Endothelial cell of umbilical vein (primary cell): ENCODE measurements at regions not wholly inside any gene's neighbourhood (a gene's known extent, or its start where the extent isn't known, plus 50 kb on each side); places are given as distances from the start of the nearest gene placed in this dataset.

Experiments used
- BruUV-seq: library from RNA; stranded (reverse); fragments of 400-500 nt; replicated peaks from 2 replicates; lab custom pipeline; 2021; lab: Mats Ljungman, UMichigan
- CTCF ChIA-PET: fragments of 300-600, 350-600 bp; sonication (Branson Sonifier 250); formaldehyde crosslinking; loops from one replicate; lab custom pipeline; 2021; ENCODE audit warnings: antibody characterized with exemption, inconsistent platforms; lab: Charles Lee
- POLR2A ChIA-PET: fragments of 300-600, 350-600 bp; sonication (Branson Sonifier 250); formaldehyde crosslinking; loops from one replicate; lab custom pipeline; 2021; ENCODE audit warnings: antibody characterized with exemption, inconsistent platforms; lab: Charles Lee
- DNase-seq: peaks from one replicate; pipeline ENCODE4 v3.0.0-alpha.2; 2011; ENCODE audit warnings: low read depth, low spot score
- FAIRE-seq: peaks from 2 replicates; lab custom pipeline; 2011; peaks lifted over from hg19 to GRCh38; lab: Jason Lieb, UNC
- H2AFZ ChIP-seq: 2 replicates; pipeline ENCODE4 v1.6.0; 2012; ENCODE audit warnings: low read depth, low read length, control low read depth, inconsistent platforms
- H3K27ac ChIP-seq: 2 replicates; pipeline ENCODE4 v1.5.1; 2011; ENCODE audit warnings: low read depth, mild to moderate bottlenecking, control low read depth, low read length, moderate library complexity; ENCODE audit not compliant: insufficient read depth
- H3K27me3 ChIP-seq, 2 experiments: 2 replicates each; pipeline versions ENCODE4 v1.6.0 to v1.6.1; 2011; ENCODE audit warnings: low read length in 2 of 2, mixed read lengths in 1 of 2; ENCODE audit not compliant: control insufficient read depth in 2 of 2, insufficient read depth in 2 of 2
- H3K36me3 ChIP-seq, 2 experiments: 2 replicates in 1 of 2; 3 replicates in 1 of 2; pipeline ENCODE4 v1.5.1; 2011; ENCODE audit warnings: low read length in 2 of 2, mild to moderate bottlenecking in 1 of 2, moderate library complexity in 1 of 2; ENCODE audit not compliant: control insufficient read depth in 2 of 2, insufficient read depth in 2 of 2; ENCODE audit errors: extremely low read depth in 1 of 2
- H3K4me1 ChIP-seq: 3 replicates; pipeline ENCODE4 v1.5.1; 2011; ENCODE audit warnings: mild to moderate bottlenecking, low read length; ENCODE audit not compliant: control insufficient read depth, insufficient read depth; ENCODE audit errors: extremely low read depth
- H3K4me2 ChIP-seq: 2 replicates; pipeline ENCODE4 v1.6.1; 2011; ENCODE audit warnings: low read length, control low read depth, mixed read lengths; ENCODE audit not compliant: insufficient read depth
- H3K4me3 ChIP-seq, 3 experiments: fragments of 200-600 bp in 1 of 3; sonication (generic), shearing (Covaris generic) in 1 of 3; replicated peaks in 1 of 3; 2 replicates each; pipeline ENCODE4 v1.5.1; 2011 to 2016; ENCODE audit warnings: control low read depth in 3 of 3, low read length in 3 of 3, mild to moderate bottlenecking in 2 of 3, inconsistent platforms in 1 of 3, low read depth in 1 of 3, moderate library complexity in 1 of 3; ENCODE audit not compliant: insufficient read depth in 1 of 3
- H3K79me2 ChIP-seq: 2 replicates; pipeline ENCODE4 v1.6.0; 2012; ENCODE audit warnings: low read length, inconsistent platforms; ENCODE audit not compliant: control insufficient read depth, insufficient read depth
- H3K9ac ChIP-seq: replicated peaks from 2 replicates; pipeline ENCODE3; 2011; ENCODE audit warnings: low read length, control low read depth; ENCODE audit not compliant: insufficient read depth; ENCODE audit errors: extremely low read depth
- H3K9me1 ChIP-seq: replicated peaks from 3 replicates; pipeline ENCODE4 v1.6.0; 2011; ENCODE audit warnings: mild to moderate bottlenecking, low read length; ENCODE audit not compliant: control insufficient read depth, insufficient read depth; ENCODE audit errors: extremely low read depth
- H3K9me3 ChIP-seq: replicated peaks from 2 replicates; pipeline ENCODE4 v1.5.1; 2012; ENCODE audit warnings: low read length, inconsistent platforms; ENCODE audit not compliant: control insufficient read depth, insufficient read depth
- H4K20me1 ChIP-seq: replicated peaks from 2 replicates; pipeline ENCODE3; 2011; ENCODE audit warnings: mild to moderate bottlenecking, low read length; ENCODE audit not compliant: control insufficient read depth, insufficient read depth; ENCODE audit errors: extremely low read depth
- EZH2 ChIP-seq: IDR thresholded peaks from 2 replicates; pipeline ENCODE4 v1.6.1; 2012; ENCODE audit warnings: borderline replicate concordance, low read depth, mild to moderate bottlenecking, moderate library complexity, low read length, inconsistent platforms; ENCODE audit not compliant: severe bottlenecking
- FOS ChIP-seq: IDR thresholded peaks from 2 replicates; pipeline ENCODE4 v1.6.1; 2011; ENCODE audit warnings: mild to moderate bottlenecking, low read length, moderate library complexity, borderline replicate concordance; ENCODE audit not compliant: insufficient read depth
- GATA2 ChIP-seq: IDR thresholded peaks from 2 replicates; pipeline ENCODE4 v1.7.0; 2011; ENCODE audit warnings: low read depth, mild to moderate bottlenecking, moderate library complexity, mixed read lengths, low read length; ENCODE audit not compliant: insufficient read length, insufficient read depth
- JUN ChIP-seq: IDR thresholded peaks from 2 replicates; pipeline ENCODE4 v1.6.1; 2011; ENCODE audit warnings: borderline replicate concordance, low read depth; ENCODE audit not compliant: insufficient read length, insufficient read depth
- MYC ChIP-seq: IDR thresholded peaks from one replicate; pipeline ENCODE4 v1.6.1; 2011; ENCODE audit warnings: mild to moderate bottlenecking, low read depth, low read length
- POLR2A ChIP-seq: IDR thresholded peaks from 2 replicates; pipeline ENCODE4 v1.6.1; 2012; ENCODE audit warnings: low read depth, mild to moderate bottlenecking, control low read depth, low read length
- POLR2AphosphoS5 ChIP-seq: IDR thresholded peaks from 2 replicates; pipeline ENCODE4 v1.6.1; 2012; ENCODE audit warnings: low read depth, mild to moderate bottlenecking, control low read depth, low read length, moderate library complexity; ENCODE audit not compliant: insufficient read depth
- dilution Hi-C: fragments of 300-500 bp; cut with MboI; formaldehyde crosslinking; loops from one replicate; pipeline ENCODE4 v1.15.0; 2019; ENCODE audit warnings: low sequenced_read_pairs; ENCODE audit not compliant: extremely low pct_ligation_motif_present
- intact Hi-C: fragments of 100-400 bp; cut with micrococcal nuclease; formaldehyde crosslinking; loops from one replicate; pipeline ENCODE4 v1.10.0; 2022
- TF ChIP-seq, protein P1 (sequence below): IDR thresholded peaks from 2 replicates; pipeline ENCODE4 v1.6.1; 2011; ENCODE audit not compliant: insufficient read depth, insufficient read length
- TF ChIP-seq, protein P2 (sequence below), 2 donors: IDR thresholded peaks; 1 replicate in 1 of 2; 2 replicates in 1 of 2; pipeline ENCODE4 v1.5.1; 2011; ENCODE audit warnings: low read length in 2 of 2, mild to moderate bottlenecking in 2 of 2, moderate library complexity in 2 of 2, control low read depth in 1 of 2, inconsistent platforms in 1 of 2, low read depth in 1 of 2; ENCODE audit not compliant: insufficient read depth in 1 of 2; ENCODE audit errors: extremely low read depth in 1 of 2

DNA sequence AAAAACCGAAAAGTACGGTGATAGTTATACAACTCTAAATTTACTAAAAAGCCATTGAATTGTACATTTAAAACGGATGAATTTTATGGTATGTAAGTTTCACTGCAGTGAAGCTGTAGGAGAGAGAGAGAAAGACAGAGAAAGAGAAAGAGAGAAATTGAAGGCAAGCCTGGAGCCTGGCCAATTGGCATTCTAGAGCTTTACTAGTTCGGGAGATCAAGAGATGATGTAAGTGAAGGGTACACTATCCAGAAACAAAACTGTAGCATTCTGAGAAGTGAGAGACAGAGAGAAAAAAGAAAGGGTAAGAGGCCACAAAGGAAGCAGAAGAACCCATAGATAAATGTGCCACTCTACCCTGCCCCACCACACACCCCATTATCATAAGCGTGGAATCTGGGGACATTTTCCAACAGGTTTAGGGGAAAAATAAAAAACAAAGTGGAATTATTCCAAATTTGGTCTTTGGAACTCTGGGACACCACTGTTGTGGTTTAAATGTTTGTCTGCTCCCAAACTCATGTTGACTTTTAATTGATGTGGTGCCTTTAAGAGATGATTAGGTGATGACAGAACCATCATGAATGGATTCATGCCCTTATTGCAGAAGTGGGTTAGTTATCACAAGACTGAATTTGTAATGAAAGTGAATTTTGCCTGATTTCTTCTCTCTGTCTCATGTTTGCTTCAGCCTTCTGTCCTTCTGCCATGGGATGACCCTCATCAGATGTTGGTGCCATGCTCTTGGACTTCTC, 123.0 kb upstream of the PLS3 start:
- intact Hi-C loops: no loop called here

DNA sequence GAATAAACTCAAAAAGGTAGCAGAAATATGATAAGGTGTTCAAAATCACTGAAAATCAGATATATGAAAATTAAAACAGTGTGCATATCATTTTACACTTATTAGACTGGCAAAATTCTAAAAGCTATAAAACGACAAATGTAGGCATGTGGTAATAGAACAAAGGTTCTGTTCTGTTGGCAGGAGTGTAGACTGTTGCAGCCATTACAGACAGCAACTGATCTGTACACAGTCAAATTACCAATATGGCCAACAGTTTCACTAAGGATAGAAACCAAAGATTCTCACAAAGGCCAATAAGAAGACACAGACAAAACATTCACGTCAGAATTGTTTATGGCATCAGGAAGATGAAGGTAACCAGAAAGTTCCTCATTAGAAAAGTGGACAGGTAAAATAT, 112.8 kb upstream of the PLS3 start:
- intact Hi-C loops: no loop called here

More for the DNA sequence above, 123.0 kb upstream of the PLS3 start:
- Histone ChIP-seq H4K20me1 (no peaks in the 10 kb centered on the region), H3K27ac (no peak overlapping the region), H2AFZ (no peak overlapping the region), H3K9ac (no peak overlapping the region), H3K4me2 (no peak overlapping the region), H3K4me1 (no peaks in the 10 kb centered on the region), H3K27me3 (no peaks in the 10 kb centered on the region), H3K9me3 (no peaks in the 10 kb centered on the region), H3K79me2 (no peaks in the 10 kb centered on the region), H3K4me3 (no peak overlapping the region), H3K36me3 (no peaks in the 10 kb centered on the region), H3K9me1 (no peaks in the 10 kb centered on the region)
- POLR2A ChIA-PET: no interaction called here
- FAIRE-seq (no peak), DNase-seq (no peak)
- no peak for TF ChIP-seq FOS
- TF ChIP-seq, protein P1, sequence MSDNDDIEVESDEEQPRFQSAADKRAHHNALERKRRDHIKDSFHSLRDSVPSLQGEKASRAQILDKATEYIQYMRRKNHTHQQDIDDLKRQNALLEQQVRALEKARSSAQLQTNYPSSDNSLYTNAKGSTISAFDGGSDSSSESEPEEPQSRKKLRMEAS: no peak
- TF ChIP-seq POLR2A: no peak
- TF ChIP-seq JUN: no peak
- no peak for TF ChIP-seq MYC
- TF ChIP-seq POLR2AphosphoS5: no peak
- BruUV-seq: no TSS peak
- dilution Hi-C loops: no loop called here
- CTCF ChIA-PET: no interaction called here

More for the DNA sequence above, 112.8 kb upstream of the PLS3 start:
- ChIA-PET POLR2A (no interaction called here), CTCF (no interaction called here)
- no peak overlapping the region for H2AFZ ChIP-seq
- no peak for TF ChIP-seq EZH2
- TF ChIP-seq GATA2: no peak
- no peak for TF ChIP-seq MYC
- no peak for TF ChIP-seq FOS
- no peak for TF ChIP-seq POLR2A
- TF ChIP-seq JUN: no peak
- TF ChIP-seq, protein P2, sequence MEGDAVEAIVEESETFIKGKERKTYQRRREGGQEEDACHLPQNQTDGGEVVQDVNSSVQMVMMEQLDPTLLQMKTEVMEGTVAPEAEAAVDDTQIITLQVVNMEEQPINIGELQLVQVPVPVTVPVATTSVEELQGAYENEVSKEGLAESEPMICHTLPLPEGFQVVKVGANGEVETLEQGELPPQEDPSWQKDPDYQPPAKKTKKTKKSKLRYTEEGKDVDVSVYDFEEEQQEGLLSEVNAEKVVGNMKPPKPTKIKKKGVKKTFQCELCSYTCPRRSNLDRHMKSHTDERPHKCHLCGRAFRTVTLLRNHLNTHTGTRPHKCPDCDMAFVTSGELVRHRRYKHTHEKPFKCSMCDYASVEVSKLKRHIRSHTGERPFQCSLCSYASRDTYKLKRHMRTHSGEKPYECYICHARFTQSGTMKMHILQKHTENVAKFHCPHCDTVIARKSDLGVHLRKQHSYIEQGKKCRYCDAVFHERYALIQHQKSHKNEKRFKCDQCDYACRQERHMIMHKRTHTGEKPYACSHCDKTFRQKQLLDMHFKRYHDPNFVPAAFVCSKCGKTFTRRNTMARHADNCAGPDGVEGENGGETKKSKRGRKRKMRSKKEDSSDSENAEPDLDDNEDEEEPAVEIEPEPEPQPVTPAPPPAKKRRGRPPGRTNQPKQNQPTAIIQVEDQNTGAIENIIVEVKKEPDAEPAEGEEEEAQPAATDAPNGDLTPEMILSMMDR (IDR thresholded peaks at IDR 0.05; ENCODE audit: extremely low read depth in 1 of 2, insufficient read depth in 1 of 2, low read depth in 1 of 2, low read length in 2 of 2): no peak
- TF ChIP-seq POLR2AphosphoS5: no peak
- TF ChIP-seq, protein P1: no peak
- H3K36me3 ChIP-seq: no peaks in the 10 kb centered on the region
- H3K27ac ChIP-seq: no peak overlapping the region
- no peaks in the 10 kb centered on the region for H3K79me2 ChIP-seq
- no peak overlapping the region for H3K4me3 ChIP-seq
- no peaks in the 10 kb centered on the region for H3K9me3 ChIP-seq
- BruUV-seq: no TSS peak
- H3K27me3 ChIP-seq: no peaks in the 10 kb centered on the region
- H3K4me2 ChIP-seq: no peak overlapping the region
- dilution Hi-C loops: no loop called here
- no peaks in the 10 kb centered on the region for H3K9me1 ChIP-seq
- no peaks in the 10 kb centered on the region for H4K20me1 ChIP-seq
- FAIRE-seq (no peak), DNase-seq (no peak)
- no peak overlapping the region for H3K9ac ChIP-seq
- H3K4me1 ChIP-seq: peaks cover 5% of the 10 kb centered on the region
